HG03460 (cell line): ENCODE measurements at regions not wholly inside any gene's neighbourhood (a gene's known extent, or its start where the extent isn't known, plus 50 kb on each side); places are given as distances from the start of the nearest gene placed in this dataset.

Source experiments
- ATAC-seq: cut with Tn5 transposase; IDR thresholded peaks from one replicate; pipeline ENCODE4 v1.9.1; 2021; ENCODE audit not compliant: unreplicated experiment

- no peak for ATAC-seq
Measured at GRCh38 chr7:18198868-18199267, 171.2 kb upstream of the PRPS1L1 start.

GRCh38 chr7:18200266-18200665, 172.6 kb upstream of the PRPS1L1 start:
- no peak for ATAC-seq

GRCh38 chr7:18200855-18201254, 173.2 kb upstream of the PRPS1L1 start:
- no peak for ATAC-seq

GRCh38 chr7:18201350-18201749, 173.7 kb upstream of the PRPS1L1 start:
- ATAC-seq: no peak

GRCh38 chr7:18202315-18203045, 174.8 kb upstream of the PRPS1L1 start:
- no peak for ATAC-seq

- ATAC-seq: no peak
Measured at GRCh38 chr7:18206331-18206730, 178.7 kb upstream of the PRPS1L1 start.

- ATAC-seq: no peak
Measured at GRCh38 chr7:18208921-18209320, 181.3 kb upstream of the PRPS1L1 start.

GRCh38 chr7:18210377-18210776, 182.7 kb upstream of the PRPS1L1 start:
- ATAC-seq: no peak

GRCh38 chr7:18210788-18211187, 183.1 kb upstream of the PRPS1L1 start:
- no peak for ATAC-seq

- no peak for ATAC-seq
Measured at GRCh38 chr7:18212308-18212707, 184.7 kb upstream of the PRPS1L1 start.

GRCh38 chr7:18212758-18213157, 185.1 kb upstream of the PRPS1L1 start:
- ATAC-seq: no peak

- no peak for ATAC-seq
Measured at GRCh38 chr7:18213652-18214051, 186.0 kb upstream of the PRPS1L1 start.

- no peak for ATAC-seq
Measured at GRCh38 chr7:18216270-18216669, 188.6 kb upstream of the PRPS1L1 start.

- no peak for ATAC-seq
Measured at GRCh38 chr7:18221377-18222293, 194.0 kb upstream of the PRPS1L1 start.

GRCh38 chr7:18222636-18223035, 195.0 kb upstream of the PRPS1L1 start:
- ATAC-seq: no peak

GRCh38 chr7:18224138-18224537, 196.5 kb upstream of the PRPS1L1 start:
- no peak for ATAC-seq

GRCh38 chr7:18225067-18225466, 197.4 kb upstream of the PRPS1L1 start:
- ATAC-seq: no peak

GRCh38 chr7:18226598-18226997, 199.0 kb upstream of the PRPS1L1 start:
- no peak for ATAC-seq

GRCh38 chr7:18228686-18229085, 201.0 kb upstream of the PRPS1L1 start:
- no peak for ATAC-seq

- no peak for ATAC-seq
Measured at GRCh38 chr7:18230271-18230670, 202.6 kb upstream of the PRPS1L1 start.

GRCh38 chr7:18231854-18232253, 204.2 kb upstream of the PRPS1L1 start:
- no peak for ATAC-seq

GRCh38 chr7:18234519-18234918, 206.9 kb upstream of the PRPS1L1 start:
- no peak for ATAC-seq
